ENCODE measurements at regions not wholly inside any gene's neighbourhood (a gene's known extent, or its start where the extent isn't known, plus 50 kb on each side); places are given as distances from the start of the nearest gene placed in this dataset.
"Not testable (repeated sequence)": the region's sequence is repeated elsewhere in the genome, so short reads cannot be mapped to it uniquely, and the experiment has no call there.

- no peaks in the 10 kb centered on the region for H3K36me3 ChIP-seq (ENCODE audit: control insufficient read depth, insufficient read depth, low read length)
- ATAC-seq (no peak), DNase-seq (ENCODE audit: low read depth, low spot score) (no peak)
- H3K9me3 ChIP-seq (ENCODE audit: control insufficient read depth, insufficient read depth, low read depth, low read length), result no peaks in the 10 kb centered on the region
- in situ Hi-C loops (cut with HindIII; ENCODE audit: low pct_unique_long_range_greater_than_20kb, low sequenced_read_pairs), result no loop called here
- intact Hi-C loops (cut with micrococcal nuclease; ENCODE audit: unreplicated experiment), result no loop called here
- TF ChIP-seq TCF7L2 (IDR thresholded peaks at IDR 0.05; ENCODE audit: low read depth, low read length), result no peak
- TF ChIP-seq CTCF (IDR thresholded peaks at IDR 0.05), result no peak
- TF ChIP-seq POLR2AphosphoS5 (IDR thresholded peaks at IDR 0.05; ENCODE audit: low read depth, low read length), result no peak
- no peak for TF ChIP-seq SIN3A (IDR thresholded peaks at IDR 0.05; ENCODE audit: borderline replicate concordance, insufficient read depth, low read depth, low read length)
- TF ChIP-seq REST (IDR thresholded peaks at IDR 0.05; ENCODE audit: insufficient read depth in 1 of 2, low read depth in 2 of 2, low read length in 1 of 2), result no peak
- H3K27me3 ChIP-seq (ENCODE audit: control insufficient read depth, insufficient read depth, low read length), result no peaks in the 10 kb centered on the region
- H3K27ac ChIP-seq (ENCODE audit: low read length), result no peak overlapping the region
- POLR2A ChIA-PET, result no interaction called here
- no peaks in the 10 kb centered on the region for H3K4me1 ChIP-seq (ENCODE audit: control insufficient read depth, insufficient read depth, low read length)
- no TSS peak for BruUV-seq (replicated peaks)
- CTCF ChIA-PET, result no interaction called here
- H3K4me3 ChIP-seq (ENCODE audit: low read depth in 2 of 2, low read length in 2 of 2), result no peak overlapping the region
These were observed 103.1 kb upstream of the SMLR1 start for GRCh38 chr6:130724089-130724488.

- in situ Hi-C loops (cut with HindIII; ENCODE audit: low pct_unique_long_range_greater_than_20kb, low sequenced_read_pairs) (no loop called here), intact Hi-C loops (cut with micrococcal nuclease; ENCODE audit: unreplicated experiment) (no loop called here)
- TF ChIP-seq POLR2AphosphoS5 (IDR thresholded peaks at IDR 0.05; ENCODE audit: low read depth, low read length), result no peak
- TF ChIP-seq TCF7L2 (IDR thresholded peaks at IDR 0.05; ENCODE audit: low read depth, low read length), result no peak
- TF ChIP-seq SIN3A (IDR thresholded peaks at IDR 0.05; ENCODE audit: borderline replicate concordance, insufficient read depth, low read depth, low read length), result no peak
- no peak for TF ChIP-seq REST (IDR thresholded peaks at IDR 0.05; ENCODE audit: insufficient read depth in 1 of 2, low read depth in 2 of 2, low read length in 1 of 2)
- H3K4me3 ChIP-seq (ENCODE audit: low read depth in 2 of 2, low read length in 2 of 2), result no peak overlapping the region
- CTCF ChIA-PET, result no interaction called here
- no peak for DNase-seq (ENCODE audit: low read depth, low spot score)
- no TSS peak for BruUV-seq (replicated peaks)
- no peaks in the 10 kb centered on the region for H3K4me1 ChIP-seq (ENCODE audit: control insufficient read depth, insufficient read depth, low read length)
- no peak overlapping the region for H3K27ac ChIP-seq (ENCODE audit: low read length)
- POLR2A ChIA-PET, result no interaction called here
- no peaks in the 10 kb centered on the region for H3K9me3 ChIP-seq (ENCODE audit: control insufficient read depth, insufficient read depth, low read depth, low read length)
- no peaks in the 10 kb centered on the region for H3K36me3 ChIP-seq (ENCODE audit: control insufficient read depth, insufficient read depth, low read length)
- no peak for ATAC-seq
- no peaks in the 10 kb centered on the region for H3K27me3 ChIP-seq (ENCODE audit: control insufficient read depth, insufficient read depth, low read length)
These were observed 101.7 kb upstream of the SMLR1 start for GRCh38 chr6:130725551-130725950.

- H3K36me3 ChIP-seq (ENCODE audit: control insufficient read depth, insufficient read depth, low read length); H3K27me3 ChIP-seq (ENCODE audit: control insufficient read depth, insufficient read depth, low read length); ATAC-seq; H3K4me3 ChIP-seq (ENCODE audit: low read depth in 2 of 2, low read length in 2 of 2); BruUV-seq (replicated peaks); intact Hi-C loops (cut with micrococcal nuclease; ENCODE audit: unreplicated experiment); POLR2A ChIA-PET; H3K27ac ChIP-seq (ENCODE audit: low read length); in situ Hi-C loops (cut with HindIII; ENCODE audit: low pct_unique_long_range_greater_than_20kb, low sequenced_read_pairs); H3K4me1 ChIP-seq (ENCODE audit: control insufficient read depth, insufficient read depth, low read length); DNase-seq (ENCODE audit: low read depth, low spot score); CTCF ChIA-PET; H3K9me3 ChIP-seq (ENCODE audit: control insufficient read depth, insufficient read depth, low read depth, low read length): not testable (repeated sequence)
These were observed 99.1 kb upstream of the SMLR1 start for GRCh38 chr6:130728064-130728463.
